Lower leg skin (tissue), 3 donors: ENCODE measurements at regions not wholly inside any gene's neighbourhood (a gene's known extent, or its start where the extent isn't known, plus 50 kb on each side); places are given as distances from the start of the nearest gene placed in this dataset.

Experiments
- POLR2A ChIP-seq, 2 donors: fragments of 450-650 bp; IDR thresholded peaks; one replicate each; pipeline ENCODE4 v1.6.1; 2016 to 2017; ENCODE audit warnings: antibody characterized with exemption in 2 of 2, mild to moderate bottlenecking in 1 of 2, moderate library complexity in 1 of 2
- TF ChIP-seq, protein P1 (sequence below), 3 donors: fragments of 450-650 bp; IDR thresholded peaks; one replicate each; pipeline ENCODE4 v1.5.1; 2016; ENCODE audit warnings: antibody characterized with exemption in 3 of 3, mild to moderate bottlenecking in 3 of 3, moderate library complexity in 2 of 3

DNA sequence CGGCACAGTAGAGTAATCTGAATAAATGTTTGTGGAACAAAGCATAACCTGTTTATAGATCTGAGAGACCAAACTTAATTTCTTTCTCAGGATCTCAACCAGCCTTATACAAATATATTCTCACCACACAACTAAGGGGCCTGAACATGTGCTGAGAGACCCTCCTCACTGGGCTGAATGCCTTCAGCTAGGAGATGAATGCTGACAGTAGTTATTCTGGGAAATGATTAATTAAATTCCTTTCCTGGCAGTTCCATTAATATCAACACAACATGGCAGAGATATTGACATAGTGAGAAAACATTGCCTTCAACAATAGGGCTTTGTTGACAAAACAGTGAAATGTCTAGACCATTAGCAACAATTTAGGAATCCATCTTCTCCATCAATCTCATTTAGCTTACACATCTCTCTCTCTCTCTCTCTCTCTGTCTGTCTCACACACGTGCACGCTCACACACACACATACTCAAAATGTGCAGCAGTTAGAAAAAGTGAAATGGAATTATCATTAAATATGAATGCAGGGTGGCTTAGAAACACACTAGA is 780.8 kb upstream of the CDH8 start:
- TF ChIP-seq POLR2A (IDR thresholded peaks at IDR 0.05) = no peak
- TF ChIP-seq, protein P1, sequence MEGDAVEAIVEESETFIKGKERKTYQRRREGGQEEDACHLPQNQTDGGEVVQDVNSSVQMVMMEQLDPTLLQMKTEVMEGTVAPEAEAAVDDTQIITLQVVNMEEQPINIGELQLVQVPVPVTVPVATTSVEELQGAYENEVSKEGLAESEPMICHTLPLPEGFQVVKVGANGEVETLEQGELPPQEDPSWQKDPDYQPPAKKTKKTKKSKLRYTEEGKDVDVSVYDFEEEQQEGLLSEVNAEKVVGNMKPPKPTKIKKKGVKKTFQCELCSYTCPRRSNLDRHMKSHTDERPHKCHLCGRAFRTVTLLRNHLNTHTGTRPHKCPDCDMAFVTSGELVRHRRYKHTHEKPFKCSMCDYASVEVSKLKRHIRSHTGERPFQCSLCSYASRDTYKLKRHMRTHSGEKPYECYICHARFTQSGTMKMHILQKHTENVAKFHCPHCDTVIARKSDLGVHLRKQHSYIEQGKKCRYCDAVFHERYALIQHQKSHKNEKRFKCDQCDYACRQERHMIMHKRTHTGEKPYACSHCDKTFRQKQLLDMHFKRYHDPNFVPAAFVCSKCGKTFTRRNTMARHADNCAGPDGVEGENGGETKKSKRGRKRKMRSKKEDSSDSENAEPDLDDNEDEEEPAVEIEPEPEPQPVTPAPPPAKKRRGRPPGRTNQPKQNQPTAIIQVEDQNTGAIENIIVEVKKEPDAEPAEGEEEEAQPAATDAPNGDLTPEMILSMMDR (IDR thresholded peaks at IDR 0.05) = no peak
